Ishikawa (cell line): ENCODE measurements at regions not wholly inside any gene's neighbourhood (a gene's known extent, or its start where the extent isn't known, plus 50 kb on each side); places are given as distances from the start of the nearest gene placed in this dataset.

Experiments
- CEBPB ChIP-seq: IDR thresholded peaks from 2 replicates; pipeline ENCODE4 v1.6.1; 2012
- EGR1 ChIP-seq: IDR thresholded peaks from 2 replicates; pipeline ENCODE4 v1.6.1; 2012
- EP300 ChIP-seq: IDR thresholded peaks from 2 replicates; pipeline ENCODE4 v1.6.1; 2012; ENCODE audit warnings: borderline replicate concordance
- FOXM1 ChIP-seq: IDR thresholded peaks from 2 replicates; pipeline ENCODE4 v1.6.1; 2012; ENCODE audit warnings: low read depth, borderline replicate concordance
- MAX ChIP-seq: IDR thresholded peaks from 2 replicates; pipeline ENCODE4 v1.6.1; 2012
- RAD21 ChIP-seq: IDR thresholded peaks from 2 replicates; pipeline ENCODE4 v1.6.1; 2012; ENCODE audit warnings: low read depth
- TAF1 ChIP-seq: IDR thresholded peaks from 2 replicates; pipeline ENCODE4 v1.6.1; 2012; ENCODE audit warnings: low read depth, mild to moderate bottlenecking
- YY1 ChIP-seq: IDR thresholded peaks from 2 replicates; pipeline ENCODE4 v1.6.1; 2012; ENCODE audit warnings: low read depth

GRCh38 chr2:3958465-3958864 lies 255.1 kb downstream of the DCDC2C start:
- TF ChIP-seq RAD21 (no peak), YY1 (no peak), TAF1 (no peak), EP300 (no peak), EGR1 (no peak), MAX (no peak), FOXM1 (no peak), CEBPB (no peak)
